IMR-90 (cell line): ENCODE measurements at regions not wholly inside any gene's neighbourhood (a gene's known extent, or its start where the extent isn't known, plus 50 kb on each side); places are given as distances from the start of the nearest gene placed in this dataset.

ENCODE experiments used
- ATAC-seq: fragments of 200-7000 bp; cut with Tn5 transposase; 2 replicates; pipeline ENCODE4 v1.9.1; 2020; ENCODE audit warnings: low read depth, mild to moderate bottlenecking, moderate library complexity
- BruUV-seq: library from RNA; stranded (reverse); fragments of 400-500 nt; replicated peaks from 2 replicates; lab custom pipeline; 2021; lab: Mats Ljungman, UMichigan
- CTCF ChIA-PET: fragments of 300-600 bp; formaldehyde crosslinking; extraction: SDS; loops from one replicate; lab custom pipeline; 2021; ENCODE audit warnings: antibody characterized with exemption; lab: Yijun Ruan, JAX
- POLR2A ChIA-PET: fragments of 300-600 bp; sonication (Branson Sonifier 250); formaldehyde crosslinking; loops from one replicate; lab custom pipeline; 2022; ENCODE audit warnings: antibody characterized with exemption; ENCODE audit not compliant: unreplicated experiment; lab: Charles Lee
- DNase-seq: peaks from one replicate; pipeline ENCODE4 v3.0.0; 2013
- H2AFZ ChIP-seq: replicated peaks from 2 replicates; pipeline ENCODE3; 2013; ENCODE audit warnings: low read length, mild to moderate bottlenecking; ENCODE audit not compliant: poor library complexity
- H2AK5ac ChIP-seq: 2 replicates; pipeline ENCODE4 v1.6.1; 2013; ENCODE audit warnings: low read depth, low read length, inconsistent platforms
- H2AK9ac ChIP-seq: replicated peaks from 2 replicates; pipeline ENCODE3; 2013; ENCODE audit warnings: mild to moderate bottlenecking, low read depth, low read length, moderate library complexity; ENCODE audit not compliant: poor library complexity
- H2BK120ac ChIP-seq: 2 replicates; pipeline ENCODE4 v1.6.1; 2013; ENCODE audit warnings: low read depth, low read length, inconsistent platforms
- H2BK15ac ChIP-seq: 3 replicates; pipeline ENCODE4 v1.6.1; 2013; ENCODE audit warnings: low read depth, low read length, inconsistent platforms
- H2BK20ac ChIP-seq: 2 replicates; pipeline ENCODE4 v1.6.1; 2013; ENCODE audit warnings: low read depth, mild to moderate bottlenecking, inconsistent platforms, low read length, moderate library complexity
- H2BK5ac ChIP-seq: 2 replicates; pipeline ENCODE4 v1.6.1; 2013; ENCODE audit warnings: mild to moderate bottlenecking, low read depth, low read length, inconsistent platforms; ENCODE audit not compliant: poor library complexity, severe bottlenecking
- H3K14ac ChIP-seq: replicated peaks from 2 replicates; pipeline ENCODE4 v1.6.1; 2013; ENCODE audit warnings: low read depth, low read length, inconsistent platforms
- H3K18ac ChIP-seq: 2 replicates; pipeline ENCODE4 v1.6.1; 2013; ENCODE audit warnings: low read depth, low read length, control low read depth
- H3K23ac ChIP-seq: 2 replicates; pipeline ENCODE4 v1.6.1; 2013; ENCODE audit warnings: low read depth, low read length, inconsistent platforms
- H3K27ac ChIP-seq: 2 replicates; pipeline ENCODE4 v1.5.1; 2013; ENCODE audit warnings: mild to moderate bottlenecking, control low read depth, low read length; ENCODE audit not compliant: insufficient read depth
- H3K27me3 ChIP-seq: 2 replicates; pipeline ENCODE4 v1.6.1; 2013; ENCODE audit warnings: low read length; ENCODE audit not compliant: control insufficient read depth, insufficient read depth
- H3K36me3 ChIP-seq: 2 replicates; pipeline ENCODE4 v1.6.1; 2013; ENCODE audit warnings: low read length, mixed read lengths; ENCODE audit not compliant: control insufficient read depth, insufficient read depth
- H3K4ac ChIP-seq: 2 replicates; pipeline ENCODE4 v1.6.1; 2013; ENCODE audit warnings: low read depth, low read length, inconsistent platforms
- H3K4me1 ChIP-seq: 2 replicates; pipeline ENCODE4 v1.6.1; 2013; ENCODE audit warnings: low read length, mixed read lengths; ENCODE audit not compliant: control insufficient read depth, insufficient read depth
- H3K4me2 ChIP-seq: 2 replicates; pipeline ENCODE4 v1.6.1; 2013; ENCODE audit warnings: low read depth, mild to moderate bottlenecking, control low read depth, low read length, moderate library complexity
- H3K4me3 ChIP-seq: 2 replicates; pipeline ENCODE4 v1.5.1; 2013; ENCODE audit warnings: low read depth, mild to moderate bottlenecking, control low read depth, low read length, moderate library complexity; ENCODE audit not compliant: insufficient read depth
- H3K56ac ChIP-seq: 2 replicates; pipeline ENCODE4 v1.6.1; 2013; ENCODE audit warnings: low read length, inconsistent platforms; ENCODE audit not compliant: insufficient read depth; ENCODE audit errors: extremely low read depth
- H3K79me1 ChIP-seq, 2 experiments: 2 replicates each; pipeline ENCODE4 v1.6.1; 2013; ENCODE audit warnings: low read length in 2 of 2, inconsistent platforms in 1 of 2, low read depth in 1 of 2
- H3K9ac ChIP-seq: 2 replicates; pipeline ENCODE4 v1.6.1; 2013; ENCODE audit warnings: low read depth, low read length, control low read depth
- H3K9me1 ChIP-seq: 2 replicates; pipeline ENCODE4 v1.6.1; 2013; ENCODE audit warnings: low read length, inconsistent platforms; ENCODE audit not compliant: insufficient read depth
- H3K9me3 ChIP-seq: 2 replicates; pipeline ENCODE4 v1.6.1; 2013; ENCODE audit warnings: low read length; ENCODE audit not compliant: control insufficient read depth, insufficient read depth
- H4K20me1 ChIP-seq: 2 replicates; pipeline ENCODE4 v1.6.1; 2013; ENCODE audit warnings: low read length, inconsistent platforms; ENCODE audit not compliant: insufficient read depth
- H4K5ac ChIP-seq: 2 replicates; pipeline ENCODE4 v1.6.1; 2013; ENCODE audit warnings: mild to moderate bottlenecking, low read depth, low read length, control low read depth
- H4K8ac ChIP-seq, 2 experiments: 2 replicates each; pipeline ENCODE4 v1.6.1; 2013; ENCODE audit warnings: low read depth in 2 of 2, low read length in 2 of 2, control low read depth in 1 of 2, inconsistent platforms in 1 of 2
- H4K91ac ChIP-seq: 2 replicates; pipeline ENCODE4 v1.6.1; 2013; ENCODE audit warnings: low read depth, low read length, inconsistent platforms; ENCODE audit not compliant: insufficient read depth
- CEBPB ChIP-seq: IDR thresholded peaks from 2 replicates; pipeline ENCODE4 v1.6.1; 2012; ENCODE audit warnings: low read depth, low read length, improper control_type of control experiment
- ELK1 ChIP-seq: fragments of 150-350 bp; IDR thresholded peaks from 2 replicates; pipeline ENCODE4 v1.6.1; 2016; ENCODE audit warnings: low read depth, mild to moderate bottlenecking, low read length, moderate library complexity, borderline replicate concordance
- WGBS, 2 experiments: methylation state at CpG; one replicate each; pipeline versions ENCODE4 v1.1.5 to v1.1.7; 2013; ENCODE audit warnings: missing lambda C conversion rate in 2 of 2; ENCODE audit not compliant: insufficient read length in 1 of 2; ENCODE audit errors: extremely low coverage in 2 of 2; 5-methylcytosine and 5-hydroxymethylcytosine counted together
- dilution Hi-C: fragments of 300-500 bp; cut with HindIII; formaldehyde crosslinking; loops from one replicate; pipeline ENCODE4 v1.14.3; 2018; ENCODE audit warnings: low sequenced_read_pairs; ENCODE audit not compliant: unreplicated experiment
- in situ Hi-C: fragments of 300-500 bp; cut with MboI; formaldehyde crosslinking; loops from 3 replicates; pipeline ENCODE4 v1.14.3; 2019; ENCODE audit warnings: low sequenced_read_pairs, inconsistent platforms, mixed read lengths
- intact Hi-C: fragments of 100-400 bp; cut with micrococcal nuclease; formaldehyde crosslinking; loops from 2 replicates; pipeline ENCODE4 v1.10.0; 2022

- H3K4me3 ChIP-seq: no peak overlapping the region
- no peak overlapping the region for H2AK5ac ChIP-seq
- no peak overlapping the region for H3K23ac ChIP-seq
- CTCF ChIA-PET: no interaction called here
- intact Hi-C loops (no loop called here), dilution Hi-C loops (no loop called here), in situ Hi-C loops (no loop called here)
- no peak overlapping the region for H2AFZ ChIP-seq
- ATAC-seq (no peak), DNase-seq (no peak)
- no CpG with 5 or more reads among the region's 2 CpGs for WGBS, 2 experiments
- no peak overlapping the region for H3K14ac ChIP-seq
- H2AK9ac ChIP-seq: no peak overlapping the region
- no peaks in the 10 kb centered on the region for H3K9me1 ChIP-seq
- no peak overlapping the region for H2BK5ac ChIP-seq
- no TSS peak for BruUV-seq
- H2BK120ac ChIP-seq: no peak overlapping the region
- H3K4ac ChIP-seq: no peak overlapping the region
- H2BK15ac ChIP-seq: no peak overlapping the region
- peaks cover 1% of the 10 kb centered on the region; the same call in 1 of the 2 replicates for H3K27me3 ChIP-seq
- H3K4me1 ChIP-seq: no peaks in the 10 kb centered on the region
- no peaks in the 10 kb centered on the region for H3K9me3 ChIP-seq
- H3K9ac ChIP-seq: no peak overlapping the region
- POLR2A ChIA-PET: no interaction called here
- H2BK20ac ChIP-seq: no peak overlapping the region
- no peak overlapping the region for H3K27ac ChIP-seq
- no peak overlapping the region for H4K5ac ChIP-seq
- H3K18ac ChIP-seq: no peak overlapping the region
- H3K79me1 ChIP-seq: no peaks in the 10 kb centered on the region
- no peak overlapping the region for H3K4me2 ChIP-seq
- H3K36me3 ChIP-seq: no peaks in the 10 kb centered on the region
- no peak overlapping the region for H4K91ac ChIP-seq
- no peak overlapping the region for H3K56ac ChIP-seq
- no peaks in the 10 kb centered on the region for H4K20me1 ChIP-seq
- H4K8ac ChIP-seq: no peak overlapping the region
- TF ChIP-seq CEBPB (peak; percentile 29; the same call in 1 of the 2 replicates), ELK1 (no peak)
These were observed 89.7 kb upstream of the CCL1 start for GRCh38 chr17:34452769-34453168.
